PFSK-1 (cell line): ENCODE measurements at regions not wholly inside any gene's neighbourhood (a gene's known extent, or its start where the extent isn't known, plus 50 kb on each side); places are given as distances from the start of the nearest gene placed in this dataset.

Experiments
- FOXP2 ChIP-seq: optimal IDR thresholded peaks from 2 replicates; pipeline ENCODE3; 2011; ENCODE audit warnings: borderline replicate concordance, control low read depth, inconsistent platforms; ENCODE audit not compliant: insufficient read depth; ENCODE audit errors: extremely low read length, extremely low read depth
- POLR2AphosphoS5 ChIP-seq: IDR thresholded peaks from 2 replicates; pipeline ENCODE4 v1.6.1; 2012; ENCODE audit warnings: low read depth, mild to moderate bottlenecking, control low read depth, low read length, moderate library complexity
- SIN3A ChIP-seq: IDR thresholded peaks from 2 replicates; pipeline ENCODE4 v1.6.1; 2012; ENCODE audit warnings: mild to moderate bottlenecking, low read length, moderate library complexity, borderline replicate concordance; ENCODE audit not compliant: insufficient read depth
- TAF1 ChIP-seq: IDR thresholded peaks from 2 replicates; pipeline ENCODE4 v1.6.1; 2012; ENCODE audit warnings: low read length, control low read depth, borderline replicate concordance; ENCODE audit not compliant: insufficient read depth
- TF ChIP-seq, protein P1 (sequence below), 2 experiments: IDR thresholded peaks; 2 replicates each; pipeline versions ENCODE4 v1.6.1 to v1.8.0; 2011 to 2012; ENCODE audit warnings: low read depth in 2 of 2, low read length in 2 of 2, control low read depth in 1 of 2, inconsistent platforms in 1 of 2, mild to moderate bottlenecking in 1 of 2, moderate library complexity in 1 of 2; ENCODE audit not compliant: insufficient read depth in 1 of 2

DNA sequence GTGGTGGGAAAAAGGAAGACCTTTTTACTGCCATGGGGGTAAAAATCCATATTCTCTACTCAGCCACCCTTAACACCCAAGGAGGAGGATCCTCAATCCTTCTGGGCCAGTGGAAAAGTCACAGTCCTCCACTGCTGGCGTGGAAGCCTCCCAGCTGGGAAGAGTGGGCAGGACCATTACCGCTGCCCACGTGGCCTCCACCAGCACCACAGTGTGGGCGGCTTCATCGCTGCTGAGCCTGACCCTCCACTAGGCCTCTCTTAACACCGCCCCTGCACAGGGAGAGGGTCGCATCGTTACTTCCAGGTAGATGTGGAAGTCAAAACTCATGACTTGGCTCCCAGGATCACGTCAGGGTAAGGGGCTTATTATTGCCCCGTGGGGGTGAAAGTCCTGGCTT is 656.5 kb downstream of the SUCLG1 start:
- TF ChIP-seq POLR2AphosphoS5 (no peak), FOXP2 (no peak), SIN3A (no peak), TAF1 (no peak)
- TF ChIP-seq, protein P1, sequence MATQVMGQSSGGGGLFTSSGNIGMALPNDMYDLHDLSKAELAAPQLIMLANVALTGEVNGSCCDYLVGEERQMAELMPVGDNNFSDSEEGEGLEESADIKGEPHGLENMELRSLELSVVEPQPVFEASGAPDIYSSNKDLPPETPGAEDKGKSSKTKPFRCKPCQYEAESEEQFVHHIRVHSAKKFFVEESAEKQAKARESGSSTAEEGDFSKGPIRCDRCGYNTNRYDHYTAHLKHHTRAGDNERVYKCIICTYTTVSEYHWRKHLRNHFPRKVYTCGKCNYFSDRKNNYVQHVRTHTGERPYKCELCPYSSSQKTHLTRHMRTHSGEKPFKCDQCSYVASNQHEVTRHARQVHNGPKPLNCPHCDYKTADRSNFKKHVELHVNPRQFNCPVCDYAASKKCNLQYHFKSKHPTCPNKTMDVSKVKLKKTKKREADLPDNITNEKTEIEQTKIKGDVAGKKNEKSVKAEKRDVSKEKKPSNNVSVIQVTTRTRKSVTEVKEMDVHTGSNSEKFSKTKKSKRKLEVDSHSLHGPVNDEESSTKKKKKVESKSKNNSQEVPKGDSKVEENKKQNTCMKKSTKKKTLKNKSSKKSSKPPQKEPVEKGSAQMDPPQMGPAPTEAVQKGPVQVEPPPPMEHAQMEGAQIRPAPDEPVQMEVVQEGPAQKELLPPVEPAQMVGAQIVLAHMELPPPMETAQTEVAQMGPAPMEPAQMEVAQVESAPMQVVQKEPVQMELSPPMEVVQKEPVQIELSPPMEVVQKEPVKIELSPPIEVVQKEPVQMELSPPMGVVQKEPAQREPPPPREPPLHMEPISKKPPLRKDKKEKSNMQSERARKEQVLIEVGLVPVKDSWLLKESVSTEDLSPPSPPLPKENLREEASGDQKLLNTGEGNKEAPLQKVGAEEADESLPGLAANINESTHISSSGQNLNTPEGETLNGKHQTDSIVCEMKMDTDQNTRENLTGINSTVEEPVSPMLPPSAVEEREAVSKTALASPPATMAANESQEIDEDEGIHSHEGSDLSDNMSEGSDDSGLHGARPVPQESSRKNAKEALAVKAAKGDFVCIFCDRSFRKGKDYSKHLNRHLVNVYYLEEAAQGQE (IDR thresholded peaks at IDR 0.05; ENCODE audit: insufficient read depth in 1 of 2, low read depth in 2 of 2, low read length in 2 of 2), result no peak

DNA sequence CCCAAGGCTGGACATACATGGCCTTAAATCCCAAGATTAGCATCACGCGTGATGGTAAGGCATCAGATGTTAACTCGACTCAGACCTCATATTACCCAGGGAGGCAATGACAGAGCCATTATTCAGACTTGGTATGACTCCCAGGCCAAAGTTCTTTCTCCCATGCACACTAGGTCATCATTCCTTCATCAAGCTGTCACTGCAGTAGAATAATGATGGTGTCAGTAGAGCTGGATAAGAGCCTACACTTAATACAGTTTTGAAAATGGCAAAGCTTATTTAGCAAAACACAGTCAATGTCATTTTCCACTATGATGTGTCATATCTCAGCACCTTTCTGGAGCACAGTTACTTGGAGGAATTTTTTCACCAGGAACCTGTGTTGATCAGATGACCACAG is 663.3 kb downstream of the SUCLG1 start:
- no peak for TF ChIP-seq POLR2AphosphoS5
- TF ChIP-seq TAF1, result no peak
- TF ChIP-seq, protein P1 (IDR thresholded peaks at IDR 0.05; ENCODE audit: insufficient read depth in 1 of 2, low read depth in 2 of 2, low read length in 2 of 2), result no peak
- no peak for TF ChIP-seq FOXP2
- TF ChIP-seq SIN3A, result no peak

DNA sequence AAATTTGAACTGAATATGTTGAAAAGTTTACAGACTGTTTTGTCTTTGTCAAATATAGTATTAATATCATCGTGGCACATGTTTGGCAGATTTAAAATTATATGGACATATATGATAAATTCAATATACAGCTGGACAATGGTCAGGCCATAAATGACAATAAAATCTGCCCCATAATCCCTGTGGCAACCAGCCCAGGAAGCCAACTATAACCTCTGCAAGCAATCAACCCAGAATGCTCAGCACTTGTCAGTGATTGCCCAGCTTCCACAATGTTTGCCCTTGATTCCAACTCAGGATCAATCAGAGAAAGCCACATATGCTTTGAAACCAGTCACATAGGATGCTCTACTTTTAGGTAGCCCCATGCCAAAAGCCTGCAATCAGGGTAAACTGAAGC is 671.9 kb downstream of the SUCLG1 start:
- no peak for TF ChIP-seq TAF1
- TF ChIP-seq FOXP2, result no peak
- no peak for TF ChIP-seq POLR2AphosphoS5
- TF ChIP-seq, protein P1 (IDR thresholded peaks at IDR 0.05; ENCODE audit: insufficient read depth in 1 of 2, low read depth in 2 of 2, low read length in 2 of 2), result no peak
- no peak for TF ChIP-seq SIN3A

DNA sequence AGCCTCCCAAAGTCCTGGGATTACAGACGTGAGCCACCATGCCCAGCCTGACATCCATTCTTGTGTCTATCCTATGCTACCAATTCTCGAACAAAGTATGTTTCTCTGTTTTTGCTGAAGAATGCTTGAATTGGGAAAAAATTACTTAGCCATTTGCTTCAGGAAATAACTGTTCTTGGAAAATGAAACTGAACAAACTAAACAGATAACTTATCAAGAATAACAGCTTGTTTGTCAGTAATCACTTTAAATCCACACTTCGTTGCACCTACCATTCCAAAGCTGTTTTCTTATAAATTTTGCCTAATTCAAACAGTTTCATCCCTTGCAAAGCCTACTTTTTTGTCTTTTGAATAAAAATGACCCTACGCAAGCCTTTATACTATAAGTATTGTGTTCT is 672.9 kb downstream of the SUCLG1 start:
- TF ChIP-seq, protein P1 (IDR thresholded peaks at IDR 0.05; ENCODE audit: insufficient read depth in 1 of 2, low read depth in 2 of 2, low read length in 2 of 2), result no peak
- TF ChIP-seq SIN3A (no peak), FOXP2 (no peak), TAF1 (no peak), POLR2AphosphoS5 (no peak)

DNA sequence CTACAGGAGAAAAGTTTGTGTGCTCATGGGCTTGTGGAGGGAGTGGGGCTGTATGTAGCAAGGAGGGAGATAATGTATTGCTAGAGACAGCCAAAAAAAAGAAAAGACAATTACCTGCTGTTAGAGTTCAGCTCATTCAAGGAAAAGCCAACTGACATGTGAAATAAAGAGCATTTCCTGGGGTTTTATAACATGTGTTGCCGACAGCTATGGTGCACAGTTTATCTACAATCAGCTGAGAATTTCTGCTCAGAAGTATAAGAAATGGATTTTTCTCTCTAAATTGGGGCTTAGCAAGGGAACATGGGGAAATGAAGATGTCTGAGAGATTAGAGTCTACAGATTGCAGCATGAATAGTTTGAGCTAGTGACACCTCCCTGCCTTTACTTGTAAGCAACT is 674.1 kb downstream of the SUCLG1 start:
- no peak for TF ChIP-seq FOXP2
- TF ChIP-seq SIN3A, result no peak
- TF ChIP-seq POLR2AphosphoS5, result no peak
- TF ChIP-seq TAF1, result no peak
